C4-2B (cell line): ENCODE measurements at regions not wholly inside any gene's neighbourhood (a gene's known extent, or its start where the extent isn't known, plus 50 kb on each side); places are given as distances from the start of the nearest gene placed in this dataset.

Experiments
- ZFX ChIP-seq: fragments of 450-650 bp; IDR thresholded peaks from 2 replicates; pipeline ENCODE4 v1.6.1; 2017
- TF ChIP-seq, protein P1 (sequence below): fragments of 450-650 bp; conservative IDR thresholded peaks from 2 replicates; pipeline ENCODE4 v1.5.1; 2017; ENCODE audit warnings: mild to moderate bottlenecking

- TF ChIP-seq, protein P1, sequence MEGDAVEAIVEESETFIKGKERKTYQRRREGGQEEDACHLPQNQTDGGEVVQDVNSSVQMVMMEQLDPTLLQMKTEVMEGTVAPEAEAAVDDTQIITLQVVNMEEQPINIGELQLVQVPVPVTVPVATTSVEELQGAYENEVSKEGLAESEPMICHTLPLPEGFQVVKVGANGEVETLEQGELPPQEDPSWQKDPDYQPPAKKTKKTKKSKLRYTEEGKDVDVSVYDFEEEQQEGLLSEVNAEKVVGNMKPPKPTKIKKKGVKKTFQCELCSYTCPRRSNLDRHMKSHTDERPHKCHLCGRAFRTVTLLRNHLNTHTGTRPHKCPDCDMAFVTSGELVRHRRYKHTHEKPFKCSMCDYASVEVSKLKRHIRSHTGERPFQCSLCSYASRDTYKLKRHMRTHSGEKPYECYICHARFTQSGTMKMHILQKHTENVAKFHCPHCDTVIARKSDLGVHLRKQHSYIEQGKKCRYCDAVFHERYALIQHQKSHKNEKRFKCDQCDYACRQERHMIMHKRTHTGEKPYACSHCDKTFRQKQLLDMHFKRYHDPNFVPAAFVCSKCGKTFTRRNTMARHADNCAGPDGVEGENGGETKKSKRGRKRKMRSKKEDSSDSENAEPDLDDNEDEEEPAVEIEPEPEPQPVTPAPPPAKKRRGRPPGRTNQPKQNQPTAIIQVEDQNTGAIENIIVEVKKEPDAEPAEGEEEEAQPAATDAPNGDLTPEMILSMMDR: peak; percentile 24
- TF ChIP-seq ZFX: no peak
These were observed 61.3 kb upstream of the CAV2 start for GRCh38 chr7:116438267-116438666.
